K562 (cell line): ENCODE measurements at regions not wholly inside any gene's neighbourhood (a gene's known extent, or its start where the extent isn't known, plus 50 kb on each side); places are given as distances from the start of the nearest gene placed in this dataset.

Experiments
- CBX3 ChIP-seq, 2 experiments: IDR thresholded peaks; 1 replicate in 1 of 2; 2 replicates in 1 of 2; pipeline ENCODE4 v1.6.1; 2012; ENCODE audit warnings: inconsistent platforms in 2 of 2, low read length in 2 of 2, borderline replicate concordance in 1 of 2, control low read depth in 1 of 2
- CHCHD3 ChIP-seq: fragments of 250-450 bp; sonication (Bioruptor Pico); IDR thresholded peaks from 2 replicates; pipeline ENCODE4 v2.1.2; 2022; ENCODE audit warnings: mild to moderate bottlenecking
- CHD4 ChIP-seq: fragments of 200-600 bp; sonication (generic); IDR thresholded peaks from 3 replicates; pipeline ENCODE4 v1.6.1; 2012; ENCODE audit warnings: low read depth, mild to moderate bottlenecking, mixed read lengths, low read length, inconsistent platforms; ENCODE audit not compliant: insufficient read depth, insufficient replicate concordance, poor library complexity, severe bottlenecking
- ELF1 ChIP-seq: fragments of 200-800 bp; sonication (Bioruptor generic); IDR thresholded peaks from 2 replicates; pipeline ENCODE4 v1.6.1; 2016; ENCODE audit warnings: missing genetic modification characterization, missing compliant biosample characterization
- ETV1 ChIP-seq: fragments of 450-650 bp; conservative IDR thresholded peaks from 2 replicates; pipeline ENCODE4 v1.6.1; 2016; ENCODE audit warnings: missing genetic modification characterization, control low read depth, low read depth, missing compliant biosample characterization
- ETV6 ChIP-seq, 3 experiments: fragments of 150-350 bp in 1 of 3; sonication (generic) in 1 of 3; formaldehyde crosslinking in 1 of 3; IDR thresholded peaks; 2 replicates each; pipeline versions ENCODE4 v1.6.1 to v1.8.0; 2014 to 2022; ENCODE audit warnings: borderline replicate concordance in 2 of 3, low read depth in 2 of 3, antibody characterized with exemption in 1 of 3, low read length in 1 of 3, mild to moderate bottlenecking in 1 of 3, missing genetic modification reagents in 1 of 3
- IRF9 ChIP-seq: fragments of 450-650 bp; IDR thresholded peaks from 2 replicates; pipeline ENCODE4 v1.6.1; 2016; ENCODE audit warnings: missing biosample characterization, missing genetic modification characterization
- MGA ChIP-seq: fragments of 450-650 bp; IDR thresholded peaks from 2 replicates; pipeline ENCODE4 v1.6.1; 2016; ENCODE audit warnings: mild to moderate bottlenecking, moderate library complexity
- MTA2 ChIP-seq: fragments of 450-650 bp; IDR thresholded peaks from 2 replicates; pipeline ENCODE4 v1.6.1; 2016; ENCODE audit warnings: low read depth
- NFYB ChIP-seq: IDR thresholded peaks from 2 replicates; pipeline ENCODE4 v1.6.1; 2011; ENCODE audit warnings: mild to moderate bottlenecking, moderate library complexity; ENCODE audit not compliant: insufficient read length; ENCODE audit errors: extremely low read depth
- POLR2AphosphoS5 ChIP-seq: IDR thresholded peaks from 2 replicates; pipeline ENCODE4 v1.6.1; 2011; ENCODE audit warnings: mild to moderate bottlenecking, low read depth, low read length, moderate library complexity; ENCODE audit not compliant: control insufficient read depth, insufficient read depth
- RFX5 ChIP-seq: IDR thresholded peaks from 2 replicates; pipeline ENCODE4 v1.6.1; 2011; ENCODE audit warnings: low read depth, mild to moderate bottlenecking, improper control_type of control experiment, low read length
- ZNF184 ChIP-seq: sonication (generic); formaldehyde crosslinking; IDR thresholded peaks from 2 replicates; pipeline ENCODE4 v1.5.0; 2020; ENCODE audit warnings: missing genetic modification reagents
- ZNF23 ChIP-seq: fragments of 250-450 bp; sonication (Bioruptor Pico); IDR thresholded peaks from 2 replicates; pipeline ENCODE4 v1.4.0; 2020; ENCODE audit warnings: mild to moderate bottlenecking
- ZNF311 ChIP-seq: fragments of 250-450 bp; sonication (Bioruptor Pico); IDR thresholded peaks from 2 replicates; pipeline ENCODE4 v1.4.0; 2020; ENCODE audit warnings: mild to moderate bottlenecking, moderate library complexity
- ZNF551 ChIP-seq: fragments of 250-450 bp; sonication (Bioruptor Pico); IDR thresholded peaks from 2 replicates; pipeline ENCODE4 v1.5.0; 2021; ENCODE audit warnings: mild to moderate bottlenecking, moderate library complexity

DNA sequence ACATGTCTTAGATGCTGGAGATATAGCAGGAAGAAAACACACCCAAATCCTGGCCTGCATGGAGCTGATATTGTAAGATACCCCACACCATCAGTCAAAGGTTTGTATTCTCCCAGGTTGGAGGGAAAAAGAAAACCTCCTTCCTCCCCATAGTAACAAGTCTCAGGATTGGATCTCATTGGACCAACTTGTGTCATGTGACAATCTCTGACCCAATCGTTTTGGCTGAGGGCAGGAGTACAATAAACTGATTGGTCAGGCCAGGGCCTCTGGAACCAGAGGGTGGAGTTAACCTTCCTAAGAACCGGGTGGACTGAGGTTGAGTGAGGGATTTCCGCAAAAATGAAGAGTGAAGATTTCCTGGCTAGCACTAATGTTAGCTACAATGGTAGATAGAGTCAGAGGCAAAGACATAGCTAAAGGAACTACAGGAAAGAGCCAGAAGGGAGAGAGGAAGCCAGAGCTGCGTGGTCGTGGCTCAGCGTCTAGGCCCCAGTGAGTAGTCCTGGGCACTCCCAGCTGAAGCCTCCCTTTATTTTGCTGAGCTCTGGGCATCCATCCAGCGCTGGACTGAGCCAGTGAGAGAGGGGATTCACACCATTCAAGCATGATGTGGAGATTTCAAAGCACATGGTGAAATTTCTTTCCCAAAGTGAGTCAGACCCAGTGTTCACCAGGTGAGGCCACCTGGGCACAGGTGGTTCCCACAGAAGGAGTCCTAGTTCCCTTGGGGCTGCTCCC is 219.9 kb downstream of the AACS start (continued):
- TF ChIP-seq MGA (no peak), ZNF311 (CRISPR knock-in tag) (no peak), ZNF184 (CRISPR knock-in tag) (no peak), NFYB (peak; percentile 25), ETV1 (no peak), CHCHD3 (CRISPR knock-in tag) (no peak), RFX5 (peak; percentile 71), CHD4 (no peak), POLR2AphosphoS5 (no peak), IRF9 (tag) (no peak), CBX3 (IDR thresholded peaks at IDR 0.05; ENCODE audit: borderline replicate concordance in 1 of 2, low read length in 2 of 2) (no peak), ELF1 (tag) (no peak), MTA2 (no peak), ZNF23 (CRISPR knock-in tag) (no peak), ETV6 (IDR thresholded peaks at IDR 0.05; ENCODE audit: borderline replicate concordance in 1 of 2, low read depth in 2 of 2, low read length in 1 of 2) (no peak), ETV6 (CRISPR knock-in tag; IDR thresholded peaks at IDR 0.05; ENCODE audit: borderline replicate concordance) (no peak), ZNF551 (CRISPR knock-in tag) (no peak)
